H9 (cell line): ENCODE measurements at regions not wholly inside any gene's neighbourhood (a gene's known extent, or its start where the extent isn't known, plus 50 kb on each side); places are given as distances from the start of the nearest gene placed in this dataset.

Source experiments
- DNase-seq: peaks from one replicate; pipeline ENCODE4 v3.0.0-alpha.2; 2017
- H2AFZ ChIP-seq: one replicate; pipeline ENCODE4 v1.6.1; 2013; ENCODE audit warnings: mild to moderate bottlenecking, low read length, control low read depth, moderate library complexity
- H2AK5ac ChIP-seq: 2 replicates; pipeline ENCODE4 v1.6.1; 2013; ENCODE audit warnings: low read length, control low read depth, mixed read lengths; ENCODE audit not compliant: insufficient read length
- H2BK120ac ChIP-seq: one replicate; pipeline ENCODE4 v1.6.1; 2013; ENCODE audit warnings: low read depth, mild to moderate bottlenecking, low read length, control low read depth, inconsistent platforms; ENCODE audit not compliant: poor library complexity, severe bottlenecking
- H2BK12ac ChIP-seq: 2 replicates; pipeline ENCODE4 v1.6.1; 2013; ENCODE audit warnings: low read length, control low read depth, mixed read lengths, low read depth; ENCODE audit not compliant: insufficient read length
- H2BK15ac ChIP-seq: 2 replicates; pipeline ENCODE4 v1.6.1; 2013; ENCODE audit warnings: low read depth, low read length, control low read depth
- H2BK20ac ChIP-seq: one replicate; pipeline ENCODE4 v1.6.1; 2013; ENCODE audit warnings: low read depth, mild to moderate bottlenecking, low read length, control low read depth, inconsistent platforms; ENCODE audit not compliant: poor library complexity, severe bottlenecking
- H2BK5ac ChIP-seq: 2 replicates; pipeline ENCODE4 v1.6.1; 2013; ENCODE audit warnings: low read length, control low read depth, mixed read lengths; ENCODE audit not compliant: insufficient read length
- H3K14ac ChIP-seq: 2 replicates; pipeline ENCODE4 v1.6.1; 2013; ENCODE audit warnings: low read length, control low read depth; ENCODE audit not compliant: insufficient read depth
- H3K18ac ChIP-seq: 2 replicates; pipeline ENCODE4 v1.6.1; 2013; ENCODE audit warnings: low read depth, mild to moderate bottlenecking, mixed read lengths, low read length, control low read depth; ENCODE audit not compliant: insufficient read length
- H3K23ac ChIP-seq: 2 replicates; pipeline ENCODE4 v1.6.1; 2013; ENCODE audit warnings: low read length, control low read depth, mixed read lengths, low read depth; ENCODE audit not compliant: insufficient read length
- H3K23me2 ChIP-seq: 2 replicates; pipeline ENCODE4 v1.6.1; 2013; ENCODE audit warnings: low read depth, mild to moderate bottlenecking, mixed read lengths, low read length, control low read depth; ENCODE audit not compliant: insufficient read length, poor library complexity, severe bottlenecking
- H3K27ac ChIP-seq: 2 replicates; pipeline ENCODE4 v1.5.1; 2013; ENCODE audit warnings: low read length, control low read depth, mixed read lengths, low read depth; ENCODE audit not compliant: insufficient read length
- H3K27me3 ChIP-seq: 2 replicates; pipeline ENCODE4 v1.6.1; 2013; ENCODE audit warnings: low read length, control low read depth, inconsistent platforms; ENCODE audit not compliant: insufficient read depth
- H3K4ac ChIP-seq: 2 replicates; pipeline ENCODE4 v1.6.1; 2013; ENCODE audit warnings: low read depth, mild to moderate bottlenecking, control low read depth, inconsistent platforms, low read length, moderate library complexity
- H3K4me1 ChIP-seq: 2 replicates; pipeline ENCODE4 v1.6.1; 2013; ENCODE audit warnings: low read length, control low read depth, inconsistent platforms; ENCODE audit not compliant: insufficient read depth
- H3K4me2 ChIP-seq: 2 replicates; pipeline ENCODE4 v1.6.1; 2013; ENCODE audit warnings: low read length, control low read depth, mixed read lengths; ENCODE audit not compliant: insufficient read length, insufficient read depth
- H3K56ac ChIP-seq: 2 replicates; pipeline ENCODE4 v1.6.1; 2013; ENCODE audit warnings: low read depth, mild to moderate bottlenecking, mixed read lengths, low read length, control low read depth; ENCODE audit not compliant: insufficient read length
- H3K79me1 ChIP-seq: 2 replicates; pipeline ENCODE4 v1.6.1; 2013; ENCODE audit warnings: low read depth, mild to moderate bottlenecking, moderate library complexity, low read length, control low read depth, inconsistent platforms; ENCODE audit not compliant: insufficient read depth, poor library complexity, severe bottlenecking
- H3K79me2 ChIP-seq: 2 replicates; pipeline ENCODE4 v1.6.1; 2013; ENCODE audit warnings: low read length, control low read depth, inconsistent platforms; ENCODE audit not compliant: insufficient read depth
- H3K9ac ChIP-seq: 2 replicates; pipeline ENCODE4 v1.6.1; 2013; ENCODE audit warnings: low read length, control low read depth, mixed read lengths; ENCODE audit not compliant: insufficient read length; ENCODE audit errors: extremely low read depth
- H3K9me3 ChIP-seq: one replicate; pipeline ENCODE4 v1.6.1; 2013; ENCODE audit warnings: low read depth, low read length, inconsistent platforms; ENCODE audit not compliant: control insufficient read depth
- H3T11ph ChIP-seq: one replicate; pipeline ENCODE4 v1.6.1; 2013; ENCODE audit warnings: mild to moderate bottlenecking, low read length, control low read depth, inconsistent platforms
- H4K20me1 ChIP-seq: one replicate; pipeline ENCODE4 v1.6.1; 2013; ENCODE audit not compliant: control insufficient read depth, insufficient read length, insufficient read depth
- H4K5ac ChIP-seq: 2 replicates; pipeline ENCODE4 v1.6.1; 2013; ENCODE audit warnings: low read depth, mild to moderate bottlenecking, mixed read lengths, low read length, control low read depth; ENCODE audit not compliant: insufficient read length
- H4K8ac ChIP-seq: replicated peaks from 2 replicates; pipeline ENCODE4 v1.6.1; 2013; ENCODE audit warnings: low read length, control low read depth, mixed read lengths, low read depth; ENCODE audit not compliant: insufficient read length
- H4K91ac ChIP-seq: 2 replicates; pipeline ENCODE4 v1.6.1; 2013; ENCODE audit warnings: low read depth, mild to moderate bottlenecking, moderate library complexity, mixed read lengths, low read length, control low read depth; ENCODE audit not compliant: insufficient read length
- H3K27ac Mint-ChIP-seq, 3 experiments: 2 replicates in 2 of 3; 3 replicates in 1 of 3; pipeline ENCODE4 v1.8.0; 2020 to 2021; ENCODE audit warnings: mixed read lengths in 3 of 3, mild to moderate bottlenecking in 1 of 3, moderate library complexity in 1 of 3
- H3K27me3 Mint-ChIP-seq: 2 replicates; pipeline ENCODE4 v1.8.0; 2021; ENCODE audit warnings: low read depth, mild to moderate bottlenecking, moderate library complexity, mixed read lengths
- H3K36me3 Mint-ChIP-seq, 3 experiments: 2 replicates in 2 of 3; 3 replicates in 1 of 3; pipeline ENCODE4 v1.8.0; 2020 to 2021; ENCODE audit warnings: low read depth in 3 of 3, mixed read lengths in 3 of 3; ENCODE audit not compliant: insufficient read depth in 1 of 3
- H3K4me1 Mint-ChIP-seq, 2 experiments: 2 replicates each; pipeline ENCODE4 v1.8.0; 2020; ENCODE audit warnings: mixed read lengths in 2 of 2
- H3K4me3 Mint-ChIP-seq, 2 experiments: 2 replicates in 1 of 2; 3 replicates in 1 of 2; pipeline ENCODE4 v1.8.0; 2020 to 2021; ENCODE audit warnings: mild to moderate bottlenecking in 2 of 2, mixed read lengths in 2 of 2, moderate library complexity in 1 of 2
- H3K9me3 Mint-ChIP-seq, 2 experiments: 2 replicates in 1 of 2; 3 replicates in 1 of 2; pipeline ENCODE4 v1.8.0; 2020; ENCODE audit warnings: mild to moderate bottlenecking in 2 of 2, mixed read lengths in 2 of 2, moderate library complexity in 1 of 2
- CTCF ChIP-seq: fragments of 200-600 bp; sonication (generic); conservative IDR thresholded peaks from 3 replicates; pipeline ENCODE4 v1.8.0; 2021; ENCODE audit warnings: antibody characterized with exemption, mild to moderate bottlenecking
- WGBS: extraction: QIAGEN DNeasy Blood & Tissue Kit; methylation state at CpG from one replicate; pipeline ENCODE4 v1.1.7; 2013; ENCODE audit warnings: missing lambda C conversion rate, low lambda C conversion rate, mixed read lengths; ENCODE audit not compliant: insufficient read length; ENCODE audit errors: extremely low coverage; 5-methylcytosine and 5-hydroxymethylcytosine counted together

DNA sequence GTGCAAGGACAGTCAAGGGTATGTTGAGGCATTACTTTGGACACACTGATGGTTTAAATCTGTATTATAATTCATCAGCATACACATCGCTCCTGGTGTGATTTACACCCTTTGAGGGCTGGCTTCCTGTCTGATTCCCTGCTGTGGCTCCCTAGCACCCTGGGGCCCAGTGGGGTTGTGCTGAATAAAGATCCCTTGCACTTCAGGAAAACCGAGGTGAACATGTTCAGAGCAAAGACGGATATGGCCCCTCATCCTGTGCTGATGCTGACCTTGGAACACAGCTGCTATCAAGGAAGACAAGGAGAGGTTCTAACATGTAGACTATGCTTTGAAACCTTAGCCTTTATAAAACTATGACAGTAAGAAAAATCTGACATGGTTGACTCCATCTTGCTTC, 84.6 kb upstream of the UNC5B start:
- H3K56ac ChIP-seq: no peak overlapping the region
- no CpG with 5 or more reads among the region's 3 CpGs for WGBS

More for the DNA sequence above, 84.6 kb upstream of the UNC5B start:
- DNase-seq: no peak
- H3K27ac Mint-ChIP-seq: no peak overlapping the region
- H3T11ph ChIP-seq: no peak overlapping the region
- H3K27me3 Mint-ChIP-seq: peaks cover 26% of the 10 kb centered on the region
- H3K4me2 ChIP-seq: no peak overlapping the region
- H3K4me3 Mint-ChIP-seq: no peak overlapping the region; a peak in 1 of 5 replicates
- H2AFZ ChIP-seq: no peak overlapping the region
- H3K23ac ChIP-seq: no peak overlapping the region
- H3K4me1 ChIP-seq: no peaks in the 10 kb centered on the region
- no peak overlapping the region for H2AK5ac ChIP-seq
- no peaks in the 10 kb centered on the region for H3K79me1 ChIP-seq
- no peak overlapping the region; the same call in 1 of the 2 replicates for H3K14ac ChIP-seq
- no peak overlapping the region for H4K91ac ChIP-seq
- H3K9me3 Mint-ChIP-seq: no peaks in the 10 kb centered on the region
- H3K79me2 ChIP-seq: no peaks in the 10 kb centered on the region
- H2BK5ac ChIP-seq: no peak overlapping the region
- H3K4me1 Mint-ChIP-seq: peaks cover 15 to 17% of the 10 kb centered on the region in 2 experiments
- H3K18ac ChIP-seq: no peak overlapping the region
- no peak for TF ChIP-seq CTCF
- H3K9ac ChIP-seq: no peak overlapping the region
- no peak overlapping the region for H4K5ac ChIP-seq
- H3K27me3 ChIP-seq: no peaks in the 10 kb centered on the region
- no peaks in the 10 kb centered on the region for H3K23me2 ChIP-seq
- no peaks in the 10 kb centered on the region for H4K20me1 ChIP-seq
- no peak overlapping the region for H2BK120ac ChIP-seq
- no peaks in the 10 kb centered on the region for H3K9me3 ChIP-seq
- no peak overlapping the region for H2BK12ac ChIP-seq
- H3K36me3 Mint-ChIP-seq: no peaks in the 10 kb centered on the region
- H2BK20ac ChIP-seq: no peak overlapping the region
- no peak overlapping the region for H3K27ac ChIP-seq
- H3K4ac ChIP-seq: no peak overlapping the region
- no peak overlapping the region for H2BK15ac ChIP-seq
- no peak overlapping the region for H4K8ac ChIP-seq
